T-cell (primary cell): ENCODE measurements at regions not wholly inside any gene's neighbourhood (a gene's known extent, or its start where the extent isn't known, plus 50 kb on each side); places are given as distances from the start of the nearest gene placed in this dataset.

Experiments used
- ATAC-seq, 4 experiments: fragments of 200-7000 bp in 3 of 4; fragments of 150-1000 bp in 1 of 4; cut with Tn5 transposase; replicated peaks in 1 of 4; 1 replicate in 3 of 4; 2 replicates in 1 of 4; pipeline ENCODE4 v1.10.0; 2021; ENCODE audit warnings: moderate library complexity in 3 of 4, mild to moderate bottlenecking in 2 of 4, moderate number of reproducible peaks in 1 of 4
- CTCF ChIA-PET, 2 donors: fragments of 300-600 bp; sonication (Branson Sonifier 250); formaldehyde crosslinking; loops; one replicate each; lab custom pipeline; 2022; ENCODE audit warnings: antibody characterized with exemption in 2 of 2; lab: Charles Lee
- POLR2A ChIA-PET, 2 donors: fragments of 300-600 bp; sonication (Branson Sonifier 250); formaldehyde crosslinking; loops; one replicate each; lab custom pipeline; 2022; ENCODE audit warnings: antibody characterized with exemption in 2 of 2; lab: Charles Lee
- DNase-seq, 35 experiments: peaks; one replicate each; pipeline versions ENCODE4 v3.0.0 to v3.0.0-alpha.2; 2013 to 2023
- H3K27ac ChIP-seq: one replicate; pipeline ENCODE4 v1.5.1; 2013; ENCODE audit warnings: low read length
- H3K27me3 ChIP-seq, 2 experiments: replicated peaks in 1 of 2; 1 replicate in 1 of 2; 2 replicates in 1 of 2; pipeline versions ENCODE4 v1.6.1 to v1.7.0; 2013; ENCODE audit warnings: low read length in 1 of 2, mixed read lengths in 1 of 2; ENCODE audit not compliant: control insufficient read depth in 2 of 2, insufficient read depth in 2 of 2; ENCODE audit errors: extremely low read depth in 1 of 2
- H3K36me3 ChIP-seq, 2 donors: 1 replicate in 1 of 2; 2 replicates in 1 of 2; pipeline versions ENCODE4 v1.6.1 to v1.7.0; 2013; ENCODE audit warnings: low read length in 1 of 2; ENCODE audit not compliant: control insufficient read depth in 2 of 2, insufficient read depth in 1 of 2; ENCODE audit errors: extremely low read depth in 1 of 2
- H3K4me1 ChIP-seq, 2 experiments: 1 replicate in 1 of 2; 2 replicates in 1 of 2; pipeline versions ENCODE4 v1.6.1 to v1.7.0; 2013; ENCODE audit warnings: low read length in 2 of 2, mixed read lengths in 1 of 2; ENCODE audit not compliant: insufficient read depth in 2 of 2, control insufficient read depth in 1 of 2; ENCODE audit errors: extremely low read depth in 1 of 2
- H3K4me3 ChIP-seq, 2 donors: 1 replicate in 1 of 2; 2 replicates in 1 of 2; pipeline versions ENCODE4 v1.5.1 to v1.7.0; 2013; ENCODE audit warnings: mild to moderate bottlenecking in 2 of 2, low read length in 1 of 2, moderate library complexity in 1 of 2; ENCODE audit not compliant: control insufficient read depth in 1 of 2; ENCODE audit errors: extremely low read depth in 1 of 2
- H3K9me3 ChIP-seq: 2 replicates; pipeline ENCODE4 v1.7.0; 2013
- H3K27ac Mint-ChIP-seq, 2 donors: one replicate each; pipeline ENCODE4 v1.8.0; 2020 to 2021; ENCODE audit warnings: mild to moderate bottlenecking in 2 of 2, mixed read lengths in 2 of 2
- H3K27me3 Mint-ChIP-seq, 2 donors: one replicate each; pipeline ENCODE4 v1.8.0; 2021 to 2022; ENCODE audit warnings: mixed read lengths in 2 of 2
- H3K36me3 Mint-ChIP-seq: one replicate; pipeline ENCODE4 v1.8.0; 2021; ENCODE audit warnings: mixed read lengths
- H3K4me1 Mint-ChIP-seq, 3 donors: one replicate each; pipeline ENCODE4 v1.8.0; 2020 to 2022; ENCODE audit warnings: mixed read lengths in 3 of 3, mild to moderate bottlenecking in 1 of 3
- H3K4me3 Mint-ChIP-seq, 3 donors: one replicate each; pipeline ENCODE4 v1.8.0; 2020 to 2022; ENCODE audit warnings: mild to moderate bottlenecking in 3 of 3, mixed read lengths in 3 of 3, moderate library complexity in 3 of 3
- H3K9me3 Mint-ChIP-seq, 3 donors: one replicate each; pipeline ENCODE4 v1.8.0; 2020 to 2022; ENCODE audit warnings: mixed read lengths in 3 of 3
- WGBS: methylation state at CpG from one replicate; pipeline ENCODE4 v1.1.5; 2013; ENCODE audit warnings: missing lambda C conversion rate; ENCODE audit not compliant: insufficient coverage; 5-methylcytosine and 5-hydroxymethylcytosine counted together

DNA sequence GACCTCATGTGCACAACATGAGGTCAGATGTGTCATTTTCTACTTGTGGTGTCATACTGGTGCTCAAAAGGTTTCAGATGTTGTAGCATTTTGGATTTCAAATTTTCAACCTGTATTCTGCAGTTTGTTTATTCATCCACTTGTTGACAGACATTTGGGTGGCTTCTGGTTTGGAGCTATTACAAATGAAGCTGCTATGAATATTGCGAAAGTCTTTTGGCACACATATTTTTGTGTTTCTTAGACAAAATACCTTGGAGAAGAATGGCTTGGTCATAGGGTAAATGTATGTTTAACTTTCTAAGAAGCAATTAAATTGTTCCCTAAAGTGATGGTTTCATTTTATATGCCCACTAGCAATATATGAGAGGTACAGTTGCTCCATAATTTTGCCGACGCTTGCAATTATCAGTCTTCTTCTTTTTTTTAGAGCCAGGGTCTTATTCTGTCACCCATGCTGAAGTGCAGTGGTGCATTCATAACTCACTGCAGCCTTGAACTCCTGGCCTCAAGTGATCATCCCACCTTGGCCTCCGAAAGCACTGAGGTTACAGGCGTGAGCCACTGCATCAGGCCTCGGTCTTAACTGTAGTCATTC, 70.7 kb upstream of the TRPC7 start:
- Mint-ChIP-seq H3K27ac (no peak overlapping the region), H3K9me3 (peaks cover 3 to 7% (median 4%) of the 10 kb centered on the region in 3 donors), H3K27me3 (no peaks in the 10 kb centered on the region), H3K4me1 (no peaks in the 10 kb centered on the region), H3K36me3 (no peaks in the 10 kb centered on the region), H3K4me3 (no peak overlapping the region)
- DNase-seq (no peak), ATAC-seq (no peak)
- Histone ChIP-seq H3K27ac (no peak overlapping the region), H3K4me3 (no peak overlapping the region), H3K4me1 (no peaks in the 10 kb centered on the region), H3K27me3 (no peaks in the 10 kb centered on the region), H3K9me3 (no peaks in the 10 kb centered on the region), H3K36me3 (no peaks in the 10 kb centered on the region)
- 87% methylated on average over 4 of the region's 6 CpGs for WGBS
- ChIA-PET POLR2A (no interaction called here), CTCF (no interaction called here)

DNA sequence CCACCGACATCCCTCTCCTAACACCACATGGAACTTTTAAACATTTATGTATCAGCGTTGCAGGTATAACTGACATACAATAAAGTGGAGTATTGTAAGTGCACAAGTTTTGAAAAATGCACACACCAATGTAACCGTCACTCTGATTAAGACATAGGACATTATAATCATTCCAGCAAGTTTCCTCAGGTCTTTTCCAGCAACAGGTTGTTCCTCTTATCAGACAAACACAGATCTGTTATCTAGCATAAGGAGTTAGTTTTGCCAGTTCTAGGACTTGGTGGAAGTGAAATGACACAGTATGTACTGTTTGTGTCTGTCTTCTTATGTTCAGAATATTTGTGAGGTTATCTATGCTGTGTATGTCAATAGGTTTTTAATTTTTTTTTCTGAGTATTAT, 69.5 kb upstream of the TRPC7 start:
- no peaks in the 10 kb centered on the region for H3K27me3 ChIP-seq
- H3K36me3 ChIP-seq = no peaks in the 10 kb centered on the region
- H3K9me3 Mint-ChIP-seq = peaks cover 0 to 7% (median 3%) of the 10 kb centered on the region in 3 donors
- no peak overlapping the region for H3K27ac Mint-ChIP-seq
- no peak overlapping the region for H3K4me3 ChIP-seq
- DNase-seq = no peak
- no peak overlapping the region for H3K27ac ChIP-seq
- H3K4me1 ChIP-seq = no peaks in the 10 kb centered on the region
- no peaks in the 10 kb centered on the region for H3K27me3 Mint-ChIP-seq
- CTCF ChIA-PET = no interaction called here
- WGBS = no CpG with 5 or more reads among the region's 3 CpGs
- no peaks in the 10 kb centered on the region for H3K4me1 Mint-ChIP-seq
- H3K4me3 Mint-ChIP-seq = no peak overlapping the region
- ATAC-seq = no peak
- POLR2A ChIA-PET = no interaction called here
- H3K36me3 Mint-ChIP-seq = no peaks in the 10 kb centered on the region
- no peaks in the 10 kb centered on the region for H3K9me3 ChIP-seq

DNA sequence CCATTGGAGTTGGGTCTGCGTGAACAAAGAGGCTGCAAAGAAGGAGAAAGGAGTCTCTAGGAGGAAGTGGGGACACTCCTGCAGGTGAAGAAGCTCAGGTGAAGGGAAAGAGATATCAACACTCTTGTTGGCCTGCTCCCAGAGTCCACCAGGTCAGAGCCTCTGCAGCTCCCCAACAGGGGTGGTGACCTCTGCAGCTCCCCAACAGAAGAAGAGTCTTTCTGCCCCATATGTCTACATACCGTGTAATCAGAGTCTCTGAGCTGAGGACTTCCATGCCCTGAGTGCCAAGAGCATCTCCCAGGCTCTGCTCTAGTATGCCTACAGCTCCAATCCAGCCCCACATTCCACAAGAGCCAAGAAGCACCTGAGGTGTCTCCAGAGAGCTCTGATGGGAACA, 67.4 kb upstream of the TRPC7 start:
- Histone ChIP-seq H3K4me3 (no peak overlapping the region), H3K36me3 (no peaks in the 10 kb centered on the region), H3K9me3 (no peaks in the 10 kb centered on the region), H3K27me3 (no peaks in the 10 kb centered on the region), H3K27ac (no peak overlapping the region), H3K4me1 (no peaks in the 10 kb centered on the region)
- Mint-ChIP-seq H3K27ac (no peak overlapping the region), H3K4me3 (no peak overlapping the region), H3K27me3 (no peaks in the 10 kb centered on the region), H3K4me1 (no peaks in the 10 kb centered on the region), H3K9me3 (peaks cover 0 to 4% (median 0%) of the 10 kb centered on the region in 3 donors), H3K36me3 (no peaks in the 10 kb centered on the region)
- DNase-seq (no peak), ATAC-seq (no peak)
- CTCF ChIA-PET = no interaction called here
- WGBS = 43% methylated on average over 1 of the region's 2 CpGs
- POLR2A ChIA-PET = no interaction called here

DNA sequence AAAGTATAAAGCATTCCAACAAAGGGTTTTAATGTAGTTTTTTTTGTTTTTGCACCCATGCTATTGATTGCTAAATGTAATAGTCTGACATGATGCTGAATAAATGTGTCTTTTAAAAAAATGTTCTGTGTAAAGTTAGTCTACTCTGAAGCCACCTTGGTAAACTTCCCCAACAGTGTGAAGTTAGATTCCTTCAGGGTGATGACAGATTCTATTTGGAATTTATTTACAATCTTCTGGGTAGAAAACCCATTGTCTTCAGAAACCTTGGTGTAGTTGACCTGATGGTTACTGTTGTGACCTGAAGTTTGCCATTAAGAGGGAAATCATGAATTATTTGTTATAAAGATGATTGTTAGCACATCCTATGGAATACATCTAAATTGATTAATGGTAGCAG, 64.7 kb upstream of the TRPC7 start:
- Histone ChIP-seq H3K4me3 (no peak overlapping the region), H3K9me3 (no peaks in the 10 kb centered on the region), H3K27ac (no peak overlapping the region), H3K27me3 (no peaks in the 10 kb centered on the region), H3K36me3 (no peaks in the 10 kb centered on the region), H3K4me1 (no peaks in the 10 kb centered on the region)
- Mint-ChIP-seq H3K36me3 (no peaks in the 10 kb centered on the region), H3K9me3 (peaks cover 0 to 4% (median 0%) of the 10 kb centered on the region in 3 donors), H3K4me3 (no peak overlapping the region), H3K27ac (no peak overlapping the region), H3K4me1 (no peaks in the 10 kb centered on the region), H3K27me3 (no peaks in the 10 kb centered on the region)
- DNase-seq (no peak), ATAC-seq (no peak)
- POLR2A ChIA-PET = no interaction called here
- CTCF ChIA-PET = no interaction called here

DNA sequence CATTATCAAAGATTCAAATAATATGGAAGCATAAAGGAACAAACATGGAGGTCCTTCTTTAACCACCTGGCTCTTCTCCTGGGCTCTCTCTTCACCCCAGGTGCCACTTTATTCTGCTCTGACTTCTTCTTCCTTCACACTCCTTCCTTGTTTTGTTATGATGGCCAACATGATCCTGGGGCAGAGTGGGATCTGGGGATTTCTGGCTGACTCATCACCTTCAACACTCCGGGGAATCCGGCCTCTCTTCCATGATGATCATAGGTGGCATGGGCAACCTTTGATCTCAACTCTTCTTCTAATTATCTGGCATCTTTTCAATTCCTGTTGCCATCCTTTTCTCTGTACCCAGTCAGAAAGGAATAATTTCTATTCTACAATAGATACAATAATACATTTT, 62.1 kb upstream of the TRPC7 start:
- Histone ChIP-seq H3K4me1 (no peaks in the 10 kb centered on the region), H3K9me3 (no peaks in the 10 kb centered on the region), H3K27ac (no peak overlapping the region), H3K4me3 (no peak overlapping the region), H3K27me3 (no peaks in the 10 kb centered on the region), H3K36me3 (no peaks in the 10 kb centered on the region)
- H3K9me3 Mint-ChIP-seq = peaks cover 0 to 4% (median 0%) of the 10 kb centered on the region in 3 donors
- WGBS = 100% methylated on average over 2 of the region's 2 CpGs
- DNase-seq (no peak), ATAC-seq (no peak)
- no peak overlapping the region for H3K4me3 Mint-ChIP-seq
- H3K4me1 Mint-ChIP-seq = no peaks in the 10 kb centered on the region
- H3K27me3 Mint-ChIP-seq = no peaks in the 10 kb centered on the region
- no peaks in the 10 kb centered on the region for H3K36me3 Mint-ChIP-seq
- CTCF ChIA-PET = no interaction called here
- POLR2A ChIA-PET = no interaction called here
- no peak overlapping the region for H3K27ac Mint-ChIP-seq

DNA sequence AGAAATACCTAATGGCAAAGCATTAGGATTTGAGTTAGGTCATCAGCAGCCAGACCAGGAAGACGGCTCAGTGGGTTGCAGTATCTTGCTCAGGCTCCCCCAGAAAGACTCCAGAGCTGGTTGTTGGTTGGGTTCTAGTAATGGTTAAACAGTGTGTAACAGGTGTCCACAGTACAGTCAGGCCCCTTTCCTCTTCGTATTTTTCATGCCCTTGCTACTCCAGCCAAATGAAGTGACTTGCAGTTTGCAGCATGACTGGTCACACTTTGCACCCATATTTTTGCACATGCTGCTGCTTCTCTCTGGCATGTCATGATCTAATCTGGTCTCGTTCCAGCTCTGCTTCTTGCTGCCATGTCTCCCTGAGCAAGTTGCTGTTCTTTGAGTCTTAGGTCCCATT, 60.6 kb upstream of the TRPC7 start:
- peaks cover 0 to 3% of the 10 kb centered on the region in 2 donors for H3K27me3 Mint-ChIP-seq
- Histone ChIP-seq H3K36me3 (no peaks in the 10 kb centered on the region), H3K4me3 (no peak overlapping the region), H3K27ac (no peak overlapping the region), H3K4me1 (no peaks in the 10 kb centered on the region), H3K9me3 (no peaks in the 10 kb centered on the region), H3K27me3 (no peaks in the 10 kb centered on the region)
- WGBS = 0% methylated on average over 2 of the region's 3 CpGs
- no peak for DNase-seq
- H3K9me3 Mint-ChIP-seq = peaks cover 0 to 4% (median 0%) of the 10 kb centered on the region in 3 donors
- no peak for ATAC-seq
- H3K27ac Mint-ChIP-seq = no peak overlapping the region
- no peak overlapping the region for H3K4me3 Mint-ChIP-seq
- ChIA-PET POLR2A (no interaction called here), CTCF (no interaction called here)
- H3K36me3 Mint-ChIP-seq = no peaks in the 10 kb centered on the region
- H3K4me1 Mint-ChIP-seq = no peaks in the 10 kb centered on the region
